ENCODE measurements at regions not wholly inside any gene's neighbourhood (a gene's known extent, or its start where the extent isn't known, plus 50 kb on each side); places are given as distances from the start of the nearest gene placed in this dataset.
"Not testable (repeated sequence)": the region's sequence is repeated elsewhere in the genome, so short reads cannot be mapped to it uniquely, and the experiment has no call there.

- no peak for DNase-seq (ENCODE audit: low read depth in 2 of 2)
- H3K4me3 ChIP-seq (replicated peaks in 1 of 2; ENCODE audit: low read depth in 2 of 2, low read length in 2 of 2), result no peak overlapping the region
- TF ChIP-seq CTCF (IDR thresholded peaks at IDR 0.05; ENCODE audit: low read depth, low read length), result no peak
Measured at GRCh38 chr5:9742848-9743247, 112.7 kb upstream of the TAS2R1 start.

GRCh38 chr5:9739135-9739534, 109.0 kb upstream of the TAS2R1 start:
- no peak for DNase-seq (ENCODE audit: low read depth in 2 of 2)
- no peak overlapping the region for H3K4me3 ChIP-seq (replicated peaks in 1 of 2; ENCODE audit: low read depth in 2 of 2, low read length in 2 of 2)
- TF ChIP-seq CTCF (IDR thresholded peaks at IDR 0.05; ENCODE audit: low read depth, low read length), result no peak

GRCh38 chr5:9737265-9737664, 107.1 kb upstream of the TAS2R1 start:
- DNase-seq (ENCODE audit: low read depth in 2 of 2), result no peak
- no peak for TF ChIP-seq CTCF (IDR thresholded peaks at IDR 0.05; ENCODE audit: low read depth, low read length)
- H3K4me3 ChIP-seq (replicated peaks in 1 of 2; ENCODE audit: low read depth in 2 of 2, low read length in 2 of 2), result no peak overlapping the region

- no peak overlapping the region for H3K4me3 ChIP-seq (replicated peaks in 1 of 2; ENCODE audit: low read depth in 2 of 2, low read length in 2 of 2)
- TF ChIP-seq CTCF (IDR thresholded peaks at IDR 0.05; ENCODE audit: low read depth, low read length), result no peak
- no peak for DNase-seq (ENCODE audit: low read depth in 2 of 2)
Measured at GRCh38 chr5:9733486-9733885, 103.3 kb upstream of the TAS2R1 start.

GRCh38 chr5:9731159-9731558, 101.0 kb upstream of the TAS2R1 start:
- TF ChIP-seq CTCF (IDR thresholded peaks at IDR 0.05; ENCODE audit: low read depth, low read length), result no peak
- no peak overlapping the region for H3K4me3 ChIP-seq (replicated peaks in 1 of 2; ENCODE audit: low read depth in 2 of 2, low read length in 2 of 2)
- DNase-seq (ENCODE audit: low read depth in 2 of 2), result no peak

- H3K4me3 ChIP-seq (replicated peaks in 1 of 2; ENCODE audit: low read depth in 2 of 2, low read length in 2 of 2), result no peak overlapping the region
- TF ChIP-seq CTCF (IDR thresholded peaks at IDR 0.05; ENCODE audit: low read depth, low read length), result no peak
- no peak for DNase-seq (ENCODE audit: low read depth in 2 of 2)
Measured at GRCh38 chr5:9728261-9728660, 98.1 kb upstream of the TAS2R1 start.

GRCh38 chr5:9726931-9727330, 96.8 kb upstream of the TAS2R1 start:
- no peak for DNase-seq (ENCODE audit: low read depth in 2 of 2)
- TF ChIP-seq CTCF (IDR thresholded peaks at IDR 0.05; ENCODE audit: low read depth, low read length), result no peak
- no peak overlapping the region for H3K4me3 ChIP-seq (replicated peaks in 1 of 2; ENCODE audit: low read depth in 2 of 2, low read length in 2 of 2)

- DNase-seq (ENCODE audit: low read depth in 2 of 2); H3K4me3 ChIP-seq (replicated peaks in 1 of 2; ENCODE audit: low read depth in 2 of 2, low read length in 2 of 2): not testable (repeated sequence)
Measured at GRCh38 chr5:9725265-9725664, 95.1 kb upstream of the TAS2R1 start.

Data from cardiac fibroblast (primary cell).